ENCODE measurements at regions not wholly inside any gene's neighbourhood (a gene's known extent, or its start where the extent isn't known, plus 50 kb on each side); places are given as distances from the start of the nearest gene placed in this dataset.

- Histone ChIP-seq H3K9ac (ENCODE audit: low read depth, low read length) (no peak overlapping the region), H3K79me1 (ENCODE audit: low read depth in 1 of 2, low read length in 2 of 2) (no peaks in the 10 kb centered on the region), H3K27ac (ENCODE audit: insufficient read depth, low read length) (no peak overlapping the region), H4K20me1 (ENCODE audit: insufficient read depth, low read length) (no peaks in the 10 kb centered on the region), H3K9me1 (ENCODE audit: insufficient read depth, low read length) (no peaks in the 10 kb centered on the region), H3K14ac (replicated peaks; ENCODE audit: low read depth, low read length) (no peak overlapping the region), H2AK5ac (ENCODE audit: low read depth, low read length) (no peak overlapping the region), H2AFZ (replicated peaks; ENCODE audit: low read length, poor library complexity) (no peak overlapping the region), H3K4me3 (ENCODE audit: insufficient read depth, low read depth, low read length) (no peak overlapping the region), H2BK5ac (ENCODE audit: low read depth, low read length, poor library complexity, severe bottlenecking) (no peak overlapping the region), H3K4ac (ENCODE audit: low read depth, low read length) (no peak overlapping the region), H4K5ac (ENCODE audit: low read depth, low read length) (no peak overlapping the region), H2BK15ac (ENCODE audit: low read depth, low read length) (no peak overlapping the region), H4K91ac (ENCODE audit: insufficient read depth, low read depth, low read length) (no peak overlapping the region), H3K23ac (ENCODE audit: low read depth, low read length) (no peak overlapping the region), H2AK9ac (replicated peaks; ENCODE audit: low read depth, low read length, poor library complexity) (no peak overlapping the region), H4K8ac (ENCODE audit: low read depth in 2 of 2, low read length in 2 of 2) (no peak overlapping the region), H3K4me1 (ENCODE audit: control insufficient read depth, insufficient read depth, low read length) (no peaks in the 10 kb centered on the region), H3K56ac (ENCODE audit: extremely low read depth, insufficient read depth, low read length) (no peak overlapping the region), H2BK20ac (ENCODE audit: low read depth, low read length) (no peak overlapping the region), H3K27me3 (ENCODE audit: control insufficient read depth, insufficient read depth, low read length) (no peaks in the 10 kb centered on the region), H3K18ac (ENCODE audit: low read depth, low read length) (no peak overlapping the region), H3K4me2 (ENCODE audit: low read depth, low read length) (no peak overlapping the region), H2BK120ac (ENCODE audit: low read depth, low read length) (no peak overlapping the region), H3K9me3 (ENCODE audit: control insufficient read depth, insufficient read depth, low read length) (no peaks in the 10 kb centered on the region), H3K36me3 (ENCODE audit: control insufficient read depth, insufficient read depth, low read length) (no peaks in the 10 kb centered on the region)
- dilution Hi-C loops (cut with HindIII; ENCODE audit: low sequenced_read_pairs, unreplicated experiment) (no loop called here), intact Hi-C loops (cut with micrococcal nuclease) (no loop called here), in situ Hi-C loops (cut with MboI; ENCODE audit: low sequenced_read_pairs) (no loop called here)
- DNase-seq (no peak), ATAC-seq (ENCODE audit: low read depth) (no peak)
- TF ChIP-seq RCOR1 (IDR thresholded peaks at IDR 0.05; ENCODE audit: insufficient replicate concordance, low read length) (no peak), NFE2L2 (IDR thresholded peaks at IDR 0.05; ENCODE audit: low read depth, low read length) (no peak), RFX5 (IDR thresholded peaks at IDR 0.05; ENCODE audit: low read depth, low read length) (no peak)
- BruUV-seq (replicated peaks): no TSS peak
- no CpG with 5 or more reads among the region's 2 CpGs for WGBS, 2 experiments (ENCODE audit: extremely low coverage in 2 of 2, insufficient read length in 1 of 2)
- POLR2A ChIA-PET (ENCODE audit: unreplicated experiment): no interaction called here
- CTCF ChIA-PET: interaction anchor here (0.7 kb wide), 1 partner anchor 765 kb away, joined by 3 read pairs; no protein-coding TSS in a partner anchor
These were observed 141.6 kb downstream of the EBLN2 start for GRCh38 chr3:73203101-73203500.
